ENCODE measurements at regions not wholly inside any gene's neighbourhood (a gene's known extent, or its start where the extent isn't known, plus 50 kb on each side); places are given as distances from the start of the nearest gene placed in this dataset.

DNA sequence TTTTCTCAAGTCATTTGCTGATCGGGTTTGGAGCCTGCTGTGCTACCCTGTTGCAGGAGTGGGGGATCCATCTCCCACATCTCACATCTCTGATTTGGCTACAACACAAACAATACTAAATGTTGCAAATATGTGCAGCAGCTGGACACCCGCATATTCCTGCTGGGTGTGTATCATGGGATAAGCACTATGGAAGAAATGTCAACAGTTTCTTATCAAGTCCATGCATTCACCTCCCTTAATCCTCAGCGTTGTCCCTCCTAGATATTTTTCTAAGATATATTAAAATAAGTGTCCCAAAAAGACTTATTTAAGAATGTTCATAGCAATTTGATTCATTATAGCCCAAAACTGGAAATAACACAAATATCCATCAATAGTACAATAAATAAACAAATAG lies 303.7 kb downstream of the TRIB2 start (continued):
- TF ChIP-seq, protein P1, sequence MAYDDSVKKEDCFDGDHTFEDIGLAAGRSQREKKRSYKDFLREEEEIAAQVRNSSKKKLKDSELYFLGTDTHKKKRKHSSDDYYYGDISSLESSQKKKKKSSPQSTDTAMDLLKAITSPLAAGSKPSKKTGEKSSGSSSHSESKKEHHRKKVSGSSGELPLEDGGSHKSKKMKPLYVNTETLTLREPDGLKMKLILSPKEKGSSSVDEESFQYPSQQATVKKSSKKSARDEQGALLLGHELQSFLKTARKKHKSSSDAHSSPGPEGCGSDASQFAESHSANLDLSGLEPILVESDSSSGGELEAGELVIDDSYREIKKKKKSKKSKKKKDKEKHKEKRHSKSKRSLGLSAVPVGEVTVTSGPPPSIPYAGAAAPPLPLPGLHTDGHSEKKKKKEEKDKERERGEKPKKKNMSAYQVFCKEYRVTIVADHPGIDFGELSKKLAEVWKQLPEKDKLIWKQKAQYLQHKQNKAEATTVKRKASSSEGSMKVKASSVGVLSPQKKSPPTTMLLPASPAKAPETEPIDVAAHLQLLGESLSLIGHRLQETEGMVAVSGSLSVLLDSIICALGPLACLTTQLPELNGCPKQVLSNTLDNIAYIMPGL (CRISPR knock-in tag; IDR thresholded peaks at IDR 0.05): no peak
- no peak for TF ChIP-seq ZNF785 (CRISPR knock-in tag; IDR thresholded peaks at IDR 0.05)
- TF ChIP-seq RFX7 (CRISPR knock-in tag; IDR thresholded peaks at IDR 0.05): no peak
- no peak for TF ChIP-seq BDP1 (IDR thresholded peaks at IDR 0.05; ENCODE audit: insufficient read depth, insufficient read length)
- TF ChIP-seq MCM7 (IDR thresholded peaks at IDR 0.05): no peak
- no peak for TF ChIP-seq DNMT1 (IDR thresholded peaks at IDR 0.05)
- no peak for TF ChIP-seq KHSRP (IDR thresholded peaks at IDR 0.05)
- TF ChIP-seq HMG20B (CRISPR knock-in tag; IDR thresholded peaks at IDR 0.05): no peak
- TF ChIP-seq SREBF1 (IDR thresholded peaks at IDR 0.05; ENCODE audit: borderline replicate concordance, low read depth, low read length): no peak
- no peak for TF ChIP-seq NFE2L1 (tag; IDR thresholded peaks at IDR 0.05; ENCODE audit: borderline replicate concordance, low read depth)
- no peak for TF ChIP-seq NR2C2 (CRISPR knock-in tag; IDR thresholded peaks at IDR 0.05)
- TF ChIP-seq NR2C2 (tag; IDR thresholded peaks at IDR 0.05): no peak
- TF ChIP-seq, protein P2, sequence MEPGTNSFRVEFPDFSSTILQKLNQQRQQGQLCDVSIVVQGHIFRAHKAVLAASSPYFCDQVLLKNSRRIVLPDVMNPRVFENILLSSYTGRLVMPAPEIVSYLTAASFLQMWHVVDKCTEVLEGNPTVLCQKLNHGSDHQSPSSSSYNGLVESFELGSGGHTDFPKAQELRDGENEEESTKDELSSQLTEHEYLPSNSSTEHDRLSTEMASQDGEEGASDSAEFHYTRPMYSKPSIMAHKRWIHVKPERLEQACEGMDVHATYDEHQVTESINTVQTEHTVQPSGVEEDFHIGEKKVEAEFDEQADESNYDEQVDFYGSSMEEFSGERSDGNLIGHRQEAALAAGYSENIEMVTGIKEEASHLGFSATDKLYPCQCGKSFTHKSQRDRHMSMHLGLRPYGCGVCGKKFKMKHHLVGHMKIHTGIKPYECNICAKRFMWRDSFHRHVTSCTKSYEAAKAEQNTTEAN (CRISPR knock-in tag; IDR thresholded peaks at IDR 0.05): no peak
- no peak for TF ChIP-seq BRCA1 (IDR thresholded peaks at IDR 0.05)
- TF ChIP-seq BRCA1 (CRISPR knock-in tag; IDR thresholded peaks at IDR 0.05): no peak
- no peak for TF ChIP-seq ZNF561 (CRISPR knock-in tag; conservative IDR thresholded peaks at IDR 0.05)
- TF ChIP-seq MCM5 (IDR thresholded peaks at IDR 0.05; ENCODE audit: low read depth): no peak
- TF ChIP-seq, protein P3, sequence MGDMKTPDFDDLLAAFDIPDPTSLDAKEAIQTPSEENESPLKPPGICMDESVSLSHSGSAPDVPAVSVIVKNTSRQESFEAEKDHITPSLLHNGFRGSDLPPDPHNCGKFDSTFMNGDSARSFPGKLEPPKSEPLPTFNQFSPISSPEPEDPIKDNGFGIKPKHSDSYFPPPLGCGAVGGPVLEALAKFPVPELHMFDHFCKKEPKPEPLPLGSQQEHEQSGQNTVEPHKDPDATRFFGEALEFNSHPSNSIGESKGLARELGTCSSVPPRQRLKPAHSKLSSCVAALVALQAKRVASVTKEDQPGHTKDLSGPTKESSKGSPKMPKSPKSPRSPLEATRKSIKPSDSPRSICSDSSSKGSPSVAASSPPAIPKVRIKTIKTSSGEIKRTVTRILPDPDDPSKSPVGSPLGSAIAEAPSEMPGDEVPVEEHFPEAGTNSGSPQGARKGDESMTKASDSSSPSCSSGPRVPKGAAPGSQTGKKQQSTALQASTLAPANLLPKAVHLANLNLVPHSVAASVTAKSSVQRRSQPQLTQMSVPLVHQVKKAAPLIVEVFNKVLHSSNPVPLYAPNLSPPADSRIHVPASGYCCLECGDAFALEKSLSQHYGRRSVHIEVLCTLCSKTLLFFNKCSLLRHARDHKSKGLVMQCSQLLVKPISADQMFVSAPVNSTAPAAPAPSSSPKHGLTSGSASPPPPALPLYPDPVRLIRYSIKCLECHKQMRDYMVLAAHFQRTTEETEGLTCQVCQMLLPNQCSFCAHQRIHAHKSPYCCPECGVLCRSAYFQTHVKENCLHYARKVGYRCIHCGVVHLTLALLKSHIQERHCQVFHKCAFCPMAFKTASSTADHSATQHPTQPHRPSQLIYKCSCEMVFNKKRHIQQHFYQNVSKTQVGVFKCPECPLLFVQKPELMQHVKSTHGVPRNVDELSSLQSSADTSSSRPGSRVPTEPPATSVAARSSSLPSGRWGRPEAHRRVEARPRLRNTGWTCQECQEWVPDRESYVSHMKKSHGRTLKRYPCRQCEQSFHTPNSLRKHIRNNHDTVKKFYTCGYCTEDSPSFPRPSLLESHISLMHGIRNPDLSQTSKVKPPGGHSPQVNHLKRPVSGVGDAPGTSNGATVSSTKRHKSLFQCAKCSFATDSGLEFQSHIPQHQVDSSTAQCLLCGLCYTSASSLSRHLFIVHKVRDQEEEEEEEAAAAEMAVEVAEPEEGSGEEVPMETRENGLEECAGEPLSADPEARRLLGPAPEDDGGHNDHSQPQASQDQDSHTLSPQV (IDR thresholded peaks at IDR 0.05): no peak
- TF ChIP-seq POLR2G (IDR thresholded peaks at IDR 0.05; ENCODE audit: low read depth, low read length): no peak
- no peak for TF ChIP-seq HLTF (IDR thresholded peaks at IDR 0.05)
- no peak for TF ChIP-seq DIDO1 (tag; IDR thresholded peaks at IDR 0.05; ENCODE audit: low read depth)
- no peak for TF ChIP-seq RBM15 (IDR thresholded peaks at IDR 0.05; ENCODE audit: insufficient read depth, low read length)
- TF ChIP-seq TFAM (CRISPR knock-in tag; conservative IDR thresholded peaks at IDR 0.05): no peak
- TF ChIP-seq CXXC5 (CRISPR knock-in tag; IDR thresholded peaks at IDR 0.05): peak; percentile 69
